Heart left ventricle (tissue), 16 donors: ENCODE measurements at regions not wholly inside any gene's neighbourhood (a gene's known extent, or its start where the extent isn't known, plus 50 kb on each side); places are given as distances from the start of the nearest gene placed in this dataset.

ENCODE experiments used
- ATAC-seq, 4 donors: fragments of 200-7000 bp; cut with Tn5 transposase; one replicate each; pipeline ENCODE4 v1.9.1; 2020 to 2022; ENCODE audit warnings: moderate library complexity in 4 of 4, mild to moderate bottlenecking in 3 of 4, moderate number of reproducible peaks in 1 of 4
- DNase-seq, 5 donors: peaks; one replicate each; pipeline ENCODE4 v3.0.0-alpha.2; 2020
- H3K27ac ChIP-seq, 12 donors: fragments of 200-600 bp; sonication (generic) in 4 of 12; one replicate each; pipeline versions ENCODE4 v1.5.0 to v1.8.0; 2016 to 2022; ENCODE audit warnings: mild to moderate bottlenecking in 2 of 12
- H3K27me3 ChIP-seq, 9 donors: fragments of 200-600 bp; sonication (generic) in 2 of 9; one replicate each; pipeline versions ENCODE4 v1.5.1 to v1.8.0; 2016 to 2022; ENCODE audit warnings: mild to moderate bottlenecking in 3 of 9
- H3K36me3 ChIP-seq, 9 donors: fragments of 200-600 bp; sonication (generic) in 2 of 9; one replicate each; pipeline versions ENCODE4 v1.5.0 to v1.8.0; 2018 to 2022; ENCODE audit warnings: mild to moderate bottlenecking in 2 of 9
- H3K4me1 ChIP-seq, 12 donors: fragments of 200-600 bp; sonication (generic) in 4 of 12; one replicate each; pipeline versions ENCODE4 v1.5.0 to v1.8.0; 2016 to 2022; ENCODE audit warnings: mild to moderate bottlenecking in 3 of 12
- H3K4me3 ChIP-seq, 12 donors: fragments of 200-600 bp; sonication (generic) in 4 of 12; one replicate each; pipeline versions ENCODE4 v1.5.0 to v1.8.0; 2017 to 2022; ENCODE audit warnings: mild to moderate bottlenecking in 9 of 12, moderate library complexity in 4 of 12
- H3K9me3 ChIP-seq, 12 donors: fragments of 200-600 bp; sonication (generic) in 4 of 12; one replicate each; pipeline versions ENCODE4 v1.5.0 to v1.8.0; 2016 to 2022; ENCODE audit warnings: mild to moderate bottlenecking in 1 of 12
- POLR2A ChIP-seq, 2 donors: fragments of 450-650 bp; IDR thresholded peaks; one replicate each; pipeline ENCODE4 v1.6.1; 2017; ENCODE audit warnings: antibody characterized with exemption in 2 of 2, mild to moderate bottlenecking in 2 of 2, moderate library complexity in 2 of 2
- WGBS, 4 donors: extraction: QIAGEN DNeasy Blood & Tissue Kit in 2 of 4; methylation state at CpG; one replicate each; pipeline versions ENCODE4 v1.1.5 to v1.1.7; 2013 to 2018; 5-methylcytosine and 5-hydroxymethylcytosine counted together
- intact Hi-C, 10 donors: fragments of 100-400 bp; cut with DNase I; formaldehyde crosslinking; loops; one replicate each; pipeline versions ENCODE4 v1.11.1 to v1.14.2; 2022
- TF ChIP-seq, protein P1 (sequence below), 12 donors: fragments of 200-600 bp; sonication (generic) in 4 of 12; IDR thresholded peaks; one replicate each; pipeline versions ENCODE4 v1.5.0 to v1.8.0; 2018 to 2022; ENCODE audit warnings: antibody characterized with exemption in 12 of 12, mild to moderate bottlenecking in 5 of 12
- donor health status: ischemic (EF 13 %, LVEDD 7.1; RV severe dilation, severe dysfunction).
- donor health status: healthy with polysubstance abuse.
- donor health status: DM: no; HTN: yes; CAD: no.
- donor health status: DM: no; HTN: no; CAD: no.
- donor health status: ischemic (EF 25% LVEDD 6.9; RV normal size, moderate dysfunction).
- donor health status: ischemic (EF 25% LVEDD 5.7; RV mildly dilated, moderate dysfunction).
- donor health status: healthy.
- donor health status: DM: yes; HTN: yes; CAD: no.
- donor health status: ischemic (EF 35%, LVEDD 5.7; RV mildly dilated, moderate dysfunction).
- donor health status: nonischemic (EF 11% LVEDD 7.7; RV severe dilation, severe dysfunction).
- donor health status: DM: yes; HTN: yes; CAD: no.
- donor health status: PGD.
- donor health status: ischemic (EF 29% LVEDD 5.4; RV normal size, mild dysfunction).
- donor health status: nonischemic (EF 23%, LVEDD 6.1; RV moderate dilation, normal function).

DNA sequence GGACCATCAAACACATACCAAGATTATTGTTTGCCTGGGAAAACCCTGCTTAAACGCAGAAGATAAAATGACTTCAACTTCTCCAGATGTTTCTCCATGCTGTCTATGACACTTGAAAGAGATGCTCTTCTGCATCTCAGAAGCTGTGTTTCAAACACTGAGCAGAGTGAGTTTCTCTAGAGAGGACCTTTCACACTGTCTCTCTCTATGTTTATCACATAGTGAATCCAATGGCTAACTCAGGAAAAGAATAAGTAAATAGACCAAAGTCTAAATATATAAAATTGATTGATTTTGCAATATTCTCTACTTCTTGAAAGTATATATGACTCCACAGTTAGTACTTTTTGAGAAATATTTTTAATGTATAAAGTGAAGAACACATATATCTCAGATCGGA lies 325.6 kb upstream of the USP15 start:
- no peaks in the 10 kb centered on the region for H3K4me1 ChIP-seq
- 74 to 87% (median 77%) methylated on average over 2 of the region's 2 CpGs for WGBS, 4 donors
- no peak for ATAC-seq

DNA sequence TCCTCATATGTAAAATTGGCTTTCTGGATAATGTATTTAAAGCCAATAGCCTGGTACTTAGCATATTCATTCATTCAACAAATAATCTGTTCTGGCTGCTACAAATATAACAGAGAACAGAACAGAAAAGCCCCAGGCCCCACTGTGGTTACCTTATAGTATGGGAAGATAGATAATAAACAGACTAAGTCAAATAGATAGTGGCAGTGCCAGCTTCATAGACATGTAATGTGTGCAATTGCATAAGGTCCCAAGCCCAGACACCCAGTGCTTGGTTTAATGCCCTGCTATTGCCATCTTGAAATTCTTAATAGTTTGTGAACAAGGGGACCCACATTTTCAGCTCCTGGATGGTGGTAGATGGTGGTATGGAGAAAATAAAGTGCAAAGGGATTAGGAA lies 320.2 kb upstream of the USP15 start:
- no peak overlapping the region for H3K27ac ChIP-seq
- H3K4me1 ChIP-seq: no peaks in the 10 kb centered on the region
- no peak for TF ChIP-seq POLR2A (IDR thresholded peaks at IDR 0.05)
- TF ChIP-seq, protein P1, sequence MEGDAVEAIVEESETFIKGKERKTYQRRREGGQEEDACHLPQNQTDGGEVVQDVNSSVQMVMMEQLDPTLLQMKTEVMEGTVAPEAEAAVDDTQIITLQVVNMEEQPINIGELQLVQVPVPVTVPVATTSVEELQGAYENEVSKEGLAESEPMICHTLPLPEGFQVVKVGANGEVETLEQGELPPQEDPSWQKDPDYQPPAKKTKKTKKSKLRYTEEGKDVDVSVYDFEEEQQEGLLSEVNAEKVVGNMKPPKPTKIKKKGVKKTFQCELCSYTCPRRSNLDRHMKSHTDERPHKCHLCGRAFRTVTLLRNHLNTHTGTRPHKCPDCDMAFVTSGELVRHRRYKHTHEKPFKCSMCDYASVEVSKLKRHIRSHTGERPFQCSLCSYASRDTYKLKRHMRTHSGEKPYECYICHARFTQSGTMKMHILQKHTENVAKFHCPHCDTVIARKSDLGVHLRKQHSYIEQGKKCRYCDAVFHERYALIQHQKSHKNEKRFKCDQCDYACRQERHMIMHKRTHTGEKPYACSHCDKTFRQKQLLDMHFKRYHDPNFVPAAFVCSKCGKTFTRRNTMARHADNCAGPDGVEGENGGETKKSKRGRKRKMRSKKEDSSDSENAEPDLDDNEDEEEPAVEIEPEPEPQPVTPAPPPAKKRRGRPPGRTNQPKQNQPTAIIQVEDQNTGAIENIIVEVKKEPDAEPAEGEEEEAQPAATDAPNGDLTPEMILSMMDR (IDR thresholded peaks at IDR 0.05): no peak
- H3K4me3 ChIP-seq: no peak overlapping the region
- intact Hi-C loops: no loop called here
- H3K9me3 ChIP-seq: peaks cover 0 to 10% (median 0%) of the 10 kb centered on the region in 12 donors
- ATAC-seq: no peak
- no peak for DNase-seq
- H3K27me3 ChIP-seq: no peaks in the 10 kb centered on the region
- H3K36me3 ChIP-seq: no peaks in the 10 kb centered on the region

More for the DNA sequence above, 325.6 kb upstream of the USP15 start:
- Histone ChIP-seq H3K4me3 (no peak overlapping the region), H3K9me3 (peaks cover 0 to 10% (median 0%) of the 10 kb centered on the region in 12 donors), H3K27me3 (no peaks in the 10 kb centered on the region), H3K36me3 (no peaks in the 10 kb centered on the region), H3K27ac (no peak overlapping the region)
- DNase-seq: no peak
- intact Hi-C loops: no loop called here
- TF ChIP-seq, protein P1 (IDR thresholded peaks at IDR 0.05): no peak
- TF ChIP-seq POLR2A (IDR thresholded peaks at IDR 0.05): no peak

DNA sequence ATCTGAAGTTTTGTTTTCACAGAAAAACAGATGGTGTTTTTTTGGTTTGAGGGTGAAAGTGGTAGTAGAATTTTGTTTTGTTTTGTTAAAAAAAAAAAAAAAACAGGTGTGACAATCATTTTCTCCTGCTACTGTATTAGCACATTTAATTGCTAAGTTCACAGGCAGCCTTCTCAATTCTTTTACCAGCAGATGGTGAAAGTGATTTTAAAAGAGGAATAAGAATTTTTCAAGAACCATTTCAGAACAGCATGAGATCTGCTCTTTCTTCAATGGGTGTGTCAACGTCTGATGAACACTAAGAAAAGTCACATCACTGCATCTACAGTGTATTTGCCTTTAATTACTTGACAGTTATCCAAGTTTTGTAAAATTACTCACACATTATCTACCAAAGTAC lies 303.7 kb upstream of the USP15 start:
- H3K4me3 ChIP-seq: no peak overlapping the region
- WGBS, 4 donors: 12 to 55% (median 42%) methylated on average over 1 of the region's 1 CpG
- intact Hi-C loops: no loop called here
- peaks cover 0 to 7% (median 0%) of the 10 kb centered on the region in 12 donors for H3K9me3 ChIP-seq
- TF ChIP-seq, protein P1 (IDR thresholded peaks at IDR 0.05): no peak
- no peak for TF ChIP-seq POLR2A (IDR thresholded peaks at IDR 0.05)
- no peaks in the 10 kb centered on the region for H3K36me3 ChIP-seq
- ATAC-seq: no peak
- H3K27ac ChIP-seq: no peak overlapping the region
- no peaks in the 10 kb centered on the region for H3K27me3 ChIP-seq
- no peaks in the 10 kb centered on the region for H3K4me1 ChIP-seq
- DNase-seq: no peak

DNA sequence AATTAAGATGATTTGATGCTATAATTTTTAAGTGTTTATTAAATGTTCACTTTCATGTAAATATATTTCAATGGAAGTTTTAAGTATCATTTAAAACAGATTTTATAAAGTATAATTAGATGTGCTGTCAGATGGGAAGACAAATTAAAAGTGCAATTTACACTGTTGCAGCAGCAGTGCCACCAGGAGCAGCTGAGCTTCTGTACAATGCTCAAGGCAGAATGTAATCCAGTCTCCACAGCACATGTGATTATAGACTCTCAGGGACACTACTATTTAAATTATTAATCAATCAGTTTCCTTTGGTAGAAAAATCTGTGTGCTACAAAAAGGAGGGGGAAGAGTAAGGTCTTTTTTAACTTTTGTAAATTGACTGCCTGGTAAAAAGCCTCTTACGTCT lies 285.7 kb upstream of the USP15 start:
- intact Hi-C loops: no loop called here
- H3K36me3 ChIP-seq: no peaks in the 10 kb centered on the region
- no peak overlapping the region for H3K4me3 ChIP-seq
- H3K27ac ChIP-seq: no peak overlapping the region
- H3K9me3 ChIP-seq: no peaks in the 10 kb centered on the region
- no peak for TF ChIP-seq POLR2A (IDR thresholded peaks at IDR 0.05)
- TF ChIP-seq, protein P1 (IDR thresholded peaks at IDR 0.05): no peak
- 88 to 91% (median 89%) methylated on average over 1 of the region's 1 CpG for WGBS, 4 donors
- DNase-seq (no peak), ATAC-seq (no peak)
- no peaks in the 10 kb centered on the region for H3K4me1 ChIP-seq
- H3K27me3 ChIP-seq: no peaks in the 10 kb centered on the region
